Mesodermal cell (in vitro differentiated cells): ENCODE measurements at regions not wholly inside any gene's neighbourhood (a gene's known extent, or its start where the extent isn't known, plus 50 kb on each side); places are given as distances from the start of the nearest gene placed in this dataset.

Experiments
- H3K27ac ChIP-seq: 2 replicates; pipeline ENCODE4 v1.7.0; 2013; ENCODE audit warnings: mild to moderate bottlenecking, low read depth, low read length, moderate library complexity; ENCODE audit not compliant: severe bottlenecking
- H3K36me3 ChIP-seq: 2 replicates; pipeline ENCODE4 v1.7.1; 2013; ENCODE audit warnings: mild to moderate bottlenecking, low read length, moderate library complexity; ENCODE audit not compliant: control insufficient read depth, insufficient read depth
- H3K4me1 ChIP-seq: one replicate; pipeline ENCODE4 v1.7.1; 2013; ENCODE audit warnings: mild to moderate bottlenecking, low read length; ENCODE audit not compliant: insufficient read depth, control insufficient read depth, poor library complexity, severe bottlenecking
- H3K4me3 ChIP-seq: 2 replicates; pipeline ENCODE4 v1.7.0; 2013; ENCODE audit warnings: low read length, control low read depth, mild to moderate bottlenecking; ENCODE audit not compliant: insufficient read depth, poor library complexity, severe bottlenecking; ENCODE audit errors: extremely low read depth
- H3K9me3 ChIP-seq: 2 replicates; pipeline ENCODE4 v1.7.1; 2013; ENCODE audit warnings: mild to moderate bottlenecking, low read length, moderate library complexity; ENCODE audit not compliant: control insufficient read depth
- WGBS, 2 experiments: methylation state at CpG; one replicate each; pipeline ENCODE4 v1.1.5; 2013; ENCODE audit warnings: missing lambda C conversion rate in 2 of 2; ENCODE audit not compliant: insufficient coverage in 2 of 2; 5-methylcytosine and 5-hydroxymethylcytosine counted together

DNA sequence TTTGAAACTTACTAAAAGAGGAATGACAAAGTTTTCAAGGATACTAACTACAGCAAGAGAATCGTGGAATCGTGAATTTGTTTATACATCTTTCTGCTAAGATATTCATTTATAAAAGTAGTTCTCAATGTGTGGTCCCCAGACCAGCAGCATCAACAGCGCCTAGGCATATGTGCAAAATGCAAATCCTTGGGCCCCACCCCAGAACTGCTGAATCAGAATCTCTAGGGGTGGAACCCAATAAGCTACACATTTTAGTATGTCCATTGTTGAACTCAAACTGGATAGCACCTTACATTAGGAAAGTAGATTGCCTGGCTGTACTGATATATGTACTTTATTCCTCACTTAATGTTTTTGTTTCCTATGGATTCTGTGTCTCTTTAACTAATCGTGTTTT lies 346.0 kb downstream of the MFSD1 start:
- Histone ChIP-seq H3K27ac (no peak overlapping the region), H3K9me3 (no peaks in the 10 kb centered on the region), H3K36me3 (no peaks in the 10 kb centered on the region), H3K4me1 (no peaks in the 10 kb centered on the region), H3K4me3 (no peak overlapping the region)
- 100% methylated on average over 1 of the region's 4 CpGs for WGBS, 2 experiments

- H3K4me1 ChIP-seq = no peaks in the 10 kb centered on the region
- no peaks in the 10 kb centered on the region for H3K36me3 ChIP-seq
- H3K9me3 ChIP-seq = no peaks in the 10 kb centered on the region
- no peak overlapping the region for H3K27ac ChIP-seq
- no peak overlapping the region for H3K4me3 ChIP-seq
- no CpG with 5 or more reads among the region's 1 CpG for WGBS, 2 experiments
Observed at GRCh38 chr3:159148466-159148865, 346.6 kb downstream of the MFSD1 start.

GRCh38 chr3:159149131-159149530 lies 347.3 kb downstream of the MFSD1 start:
- H3K4me3 ChIP-seq = no peak overlapping the region
- H3K4me1 ChIP-seq = no peaks in the 10 kb centered on the region
- H3K9me3 ChIP-seq = no peaks in the 10 kb centered on the region
- H3K36me3 ChIP-seq = no peaks in the 10 kb centered on the region
- 89 to 93% methylated on average over 4 to 5 of the region's 7 CpGs for WGBS, 2 experiments
- no peak overlapping the region for H3K27ac ChIP-seq

DNA sequence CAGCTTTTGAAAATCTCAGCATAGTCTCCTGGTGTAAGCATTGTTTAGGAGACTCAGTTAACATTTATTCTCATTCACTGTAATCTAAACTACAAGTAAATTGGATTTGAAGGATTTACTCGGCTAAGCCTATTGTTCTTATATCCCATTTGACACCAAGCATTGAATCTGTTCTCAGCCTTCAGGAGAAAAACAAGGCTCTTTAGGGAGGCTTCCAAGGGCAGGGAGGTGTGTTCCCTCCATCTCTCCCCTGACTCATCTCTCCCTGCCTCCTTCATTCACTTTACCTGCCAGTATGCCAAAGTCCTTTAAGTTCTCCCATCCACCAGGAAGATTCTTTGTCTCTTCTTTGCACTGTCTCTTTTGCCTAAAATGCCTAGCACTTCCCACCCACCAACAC lies 347.8 kb downstream of the MFSD1 start:
- no peaks in the 10 kb centered on the region for H3K4me1 ChIP-seq
- H3K9me3 ChIP-seq = no peaks in the 10 kb centered on the region
- H3K27ac ChIP-seq = no peak overlapping the region
- no peaks in the 10 kb centered on the region for H3K36me3 ChIP-seq
- WGBS, 2 experiments = 67% methylated on average over 1 of the region's 1 CpG; no CpG with 5 or more reads in 1 of the 2 experiments
- H3K4me3 ChIP-seq = no peak overlapping the region

GRCh38 chr3:159150180-159150579 lies 348.3 kb downstream of the MFSD1 start:
- Histone ChIP-seq H3K36me3 (no peaks in the 10 kb centered on the region), H3K4me1 (no peaks in the 10 kb centered on the region), H3K9me3 (no peaks in the 10 kb centered on the region), H3K27ac (no peak overlapping the region), H3K4me3 (no peak overlapping the region)
- whole genome bisulfite sequencing, 2 experiments = 85 to 93% methylated on average over 2 of the region's 3 CpGs

- Histone ChIP-seq H3K27ac (no peak overlapping the region), H3K9me3 (no peaks in the 10 kb centered on the region), H3K4me3 (no peak overlapping the region), H3K4me1 (no peaks in the 10 kb centered on the region), H3K36me3 (no peaks in the 10 kb centered on the region)
- 82 to 88% methylated on average over 3 to 5 of the region's 5 CpGs for WGBS, 2 experiments
Observed at GRCh38 chr3:159151130-159151529, 349.3 kb downstream of the MFSD1 start.

DNA sequence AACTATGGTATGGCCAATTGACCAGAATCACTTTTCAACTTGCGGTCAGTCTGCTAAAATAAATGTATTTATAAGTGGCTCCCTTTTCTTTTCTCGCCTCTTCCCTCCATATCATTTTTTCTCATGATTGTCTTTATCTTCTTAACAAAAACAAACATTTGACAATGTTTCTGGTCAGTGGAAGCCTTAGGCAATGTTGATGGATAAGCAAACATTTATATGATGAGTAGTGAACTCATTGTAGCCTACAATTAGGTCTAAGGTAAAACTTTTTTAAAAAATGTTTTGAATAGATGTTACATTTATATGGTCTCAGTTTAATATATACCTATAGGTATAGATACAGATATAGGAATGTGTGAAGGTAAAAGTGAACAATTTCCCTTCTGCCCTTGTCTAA lies 355.4 kb downstream of the MFSD1 start:
- WGBS, 2 experiments = no CpG with 5 or more reads among the region's 2 CpGs
- H3K4me3 ChIP-seq = no peak overlapping the region
- H3K36me3 ChIP-seq = no peaks in the 10 kb centered on the region
- H3K4me1 ChIP-seq = no peaks in the 10 kb centered on the region
- no peaks in the 10 kb centered on the region for H3K9me3 ChIP-seq
- no peak overlapping the region for H3K27ac ChIP-seq

- H3K4me3 ChIP-seq = no peak overlapping the region
- no peaks in the 10 kb centered on the region for H3K4me1 ChIP-seq
- H3K36me3 ChIP-seq = no peaks in the 10 kb centered on the region
- H3K27ac ChIP-seq = no peak overlapping the region
- no peaks in the 10 kb centered on the region for H3K9me3 ChIP-seq
- WGBS, 2 experiments = 69 to 75% methylated on average over 2 of the region's 2 CpGs
Observed at GRCh38 chr3:159158213-159158612, 356.4 kb downstream of the MFSD1 start.

- Histone ChIP-seq H3K4me3 (no peak overlapping the region), H3K36me3 (no peaks in the 10 kb centered on the region), H3K4me1 (no peaks in the 10 kb centered on the region), H3K27ac (no peak overlapping the region), H3K9me3 (no peaks in the 10 kb centered on the region)
Observed at GRCh38 chr3:159158801-159159200, 356.9 kb downstream of the MFSD1 start.

DNA sequence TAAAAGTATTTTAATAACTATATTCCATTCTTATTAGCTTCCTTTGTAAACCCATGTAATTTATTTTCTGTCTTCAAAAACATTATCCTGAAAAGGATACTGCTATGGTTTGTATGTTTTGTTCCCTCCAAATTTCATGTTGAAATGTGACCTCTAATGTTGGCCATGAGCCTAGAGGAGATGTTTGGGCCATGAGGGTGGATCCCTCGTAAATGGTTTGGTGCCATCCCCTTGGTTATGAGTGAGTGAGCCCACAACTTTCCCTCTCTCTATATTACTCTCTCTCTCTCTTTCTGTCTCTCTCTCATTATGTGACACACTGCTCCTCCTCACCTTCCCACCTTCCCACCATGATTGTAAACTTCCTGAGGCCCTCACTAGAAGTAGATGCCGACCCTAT lies 357.7 kb downstream of the MFSD1 start:
- no peaks in the 10 kb centered on the region for H3K4me1 ChIP-seq
- no peaks in the 10 kb centered on the region for H3K36me3 ChIP-seq
- H3K9me3 ChIP-seq = no peaks in the 10 kb centered on the region
- no peak overlapping the region for H3K27ac ChIP-seq
- no peak overlapping the region for H3K4me3 ChIP-seq
- WGBS, 2 experiments = 84 to 93% methylated on average over 2 of the region's 2 CpGs

GRCh38 chr3:159163656-159164055 lies 361.8 kb downstream of the MFSD1 start:
- Histone ChIP-seq H3K4me3 (no peak overlapping the region), H3K4me1 (no peaks in the 10 kb centered on the region), H3K27ac (no peak overlapping the region), H3K9me3 (no peaks in the 10 kb centered on the region), H3K36me3 (no peaks in the 10 kb centered on the region)
- WGBS, 2 experiments = 89% methylated on average over 1 of the region's 1 CpG; no CpG with 5 or more reads in 1 of the 2 experiments

GRCh38 chr3:159165961-159166360 lies 364.1 kb downstream of the MFSD1 start:
- H3K36me3 ChIP-seq = no peaks in the 10 kb centered on the region

More at GRCh38 chr3:159165961-159166360, 364.1 kb downstream of the MFSD1 start:
- no peaks in the 10 kb centered on the region for H3K9me3 ChIP-seq
- H3K4me3 ChIP-seq = no peak overlapping the region
- peaks cover 13% of the 10 kb centered on the region for H3K4me1 ChIP-seq
- no peak overlapping the region for H3K27ac ChIP-seq
- 100% methylated on average over 1 to 2 of the region's 3 CpGs for WGBS, 2 experiments
